CD4-positive, alpha-beta T cell (primary cell): ENCODE measurements at regions not wholly inside any gene's neighbourhood (a gene's known extent, or its start where the extent isn't known, plus 50 kb on each side); places are given as distances from the start of the nearest gene placed in this dataset.

ENCODE experiments used
- ATAC-seq: fragments of 200-7000 bp; cut with Tn5 transposase; one replicate; pipeline ENCODE4 v1.10.0; 2022; ENCODE audit warnings: mild to moderate bottlenecking; ENCODE audit not compliant: poor library complexity
- CTCF ChIA-PET: fragments of 350-600 bp; sonication (Branson Sonifier 250); formaldehyde crosslinking; loops from one replicate; lab custom pipeline; 2021; ENCODE audit warnings: antibody characterized with exemption, inconsistent platforms; lab: Charles Lee
- POLR2A ChIA-PET: fragments of 350-600 bp; sonication (Branson Sonifier 250); formaldehyde crosslinking; loops from one replicate; lab custom pipeline; 2021; ENCODE audit warnings: antibody characterized with exemption, inconsistent platforms; lab: Charles Lee
- DNase-seq, 14 experiments: peaks; one replicate each; pipeline ENCODE4 v3.0.0-alpha.2; 2013 to 2020; ENCODE audit warnings: mixed read lengths in 2 of 14
- H3K27ac ChIP-seq, 2 donors: one replicate each; pipeline versions ENCODE4 v1.5.1 to v1.7.0; 2013; ENCODE audit warnings: low read length in 2 of 2, low read depth in 1 of 2, mild to moderate bottlenecking in 1 of 2
- H3K27me3 ChIP-seq, 2 experiments: 1 replicate in 1 of 2; 2 replicates in 1 of 2; pipeline versions ENCODE4 v1.6.1 to v1.7.0; 2013; ENCODE audit warnings: low read length in 2 of 2, control low read depth in 1 of 2, mild to moderate bottlenecking in 1 of 2, moderate library complexity in 1 of 2; ENCODE audit not compliant: insufficient read depth in 2 of 2, control insufficient read depth in 1 of 2
- H3K36me3 ChIP-seq: one replicate; pipeline ENCODE4 v1.6.1; 2013; ENCODE audit warnings: low read length, control low read depth; ENCODE audit not compliant: insufficient read depth
- H3K4me1 ChIP-seq: one replicate; pipeline ENCODE4 v1.6.1; 2013; ENCODE audit warnings: low read length, control low read depth; ENCODE audit not compliant: insufficient read depth
- H3K4me3 ChIP-seq: one replicate; pipeline ENCODE4 v1.5.1; 2013; ENCODE audit warnings: mild to moderate bottlenecking, low read length, moderate library complexity
- H3K9me3 ChIP-seq, 2 experiments: 1 replicate in 1 of 2; 2 replicates in 1 of 2; pipeline versions ENCODE4 v1.6.1 to v1.7.0; 2013; ENCODE audit warnings: low read length in 2 of 2, mild to moderate bottlenecking in 2 of 2, control low read depth in 1 of 2, moderate library complexity in 1 of 2; ENCODE audit not compliant: control insufficient read depth in 1 of 2, insufficient read depth in 1 of 2
- H3K27ac Mint-ChIP-seq: one replicate; pipeline ENCODE4 v1.8.0; 2020; ENCODE audit warnings: mixed read lengths
- H3K27me3 Mint-ChIP-seq: one replicate; pipeline ENCODE4 v1.8.0; 2021; ENCODE audit warnings: mixed read lengths
- H3K36me3 Mint-ChIP-seq: one replicate; pipeline ENCODE4 v1.8.0; 2021; ENCODE audit warnings: low read depth, mixed read lengths
- H3K4me1 Mint-ChIP-seq: one replicate; pipeline ENCODE4 v1.8.0; 2021; ENCODE audit warnings: low read depth, mixed read lengths
- H3K4me3 Mint-ChIP-seq: one replicate; pipeline ENCODE4 v1.8.0; 2020; ENCODE audit warnings: mild to moderate bottlenecking, mixed read lengths
- H3K9me3 Mint-ChIP-seq: one replicate; pipeline ENCODE4 v1.8.0; 2020; ENCODE audit warnings: mixed read lengths
- CTCF ChIP-seq: fragments of 200-600 bp; IDR thresholded peaks from one replicate; pipeline ENCODE4 v1.8.0; 2022; ENCODE audit warnings: antibody characterized with exemption, mild to moderate bottlenecking
- intact Hi-C, 2 experiments: fragments of 100-400 bp; cut with DNase I in 1 of 2; cut with micrococcal nuclease in 1 of 2; formaldehyde crosslinking; loops; one replicate each; pipeline versions ENCODE4 v1.15.1 to v1.9.0; 2023 to 2025; cut with DNase I, micrococcal nuclease

DNA sequence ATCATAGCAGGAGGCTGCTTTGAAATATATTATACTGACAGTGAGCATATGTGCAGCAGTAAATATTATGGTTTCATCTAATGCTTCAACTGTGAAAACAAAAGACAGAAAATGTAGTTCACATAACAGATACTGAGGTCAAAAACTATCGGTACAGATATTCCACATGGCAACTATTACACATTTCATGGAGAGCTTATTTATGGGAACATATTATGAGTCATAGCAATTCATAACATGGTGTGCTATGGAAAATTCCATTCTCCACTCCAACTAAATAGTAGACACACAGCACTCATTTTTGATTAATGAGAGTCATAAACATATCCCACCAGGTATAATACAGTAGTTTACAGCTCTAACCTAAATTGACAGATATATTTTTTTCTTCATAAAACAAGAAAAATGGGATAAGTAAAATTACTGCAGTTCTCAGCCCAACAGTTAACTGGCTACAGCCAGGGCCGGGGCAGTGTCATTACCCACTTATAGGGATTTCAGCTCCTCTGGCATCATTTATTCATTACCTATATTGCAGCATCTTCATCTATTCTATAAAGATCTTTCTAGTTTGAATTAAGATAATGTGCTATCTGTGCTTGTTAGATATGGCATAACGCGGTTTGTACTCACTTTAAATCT, 475.6 kb upstream of the KLF6 start:
- no peaks in the 10 kb centered on the region for H3K27me3 Mint-ChIP-seq
- POLR2A ChIA-PET = no interaction called here
- Histone ChIP-seq H3K36me3 (no peaks in the 10 kb centered on the region), H3K27me3 (no peaks in the 10 kb centered on the region), H3K4me3 (no peak overlapping the region), H3K4me1 (no peaks in the 10 kb centered on the region), H3K27ac (no peak overlapping the region), H3K9me3 (no peaks in the 10 kb centered on the region)
- DNase-seq (no peak), ATAC-seq (no peak)
- no peaks in the 10 kb centered on the region for H3K4me1 Mint-ChIP-seq
- H3K36me3 Mint-ChIP-seq = no peaks in the 10 kb centered on the region
- H3K27ac Mint-ChIP-seq = no peak overlapping the region
- no peak overlapping the region for H3K4me3 Mint-ChIP-seq
- intact Hi-C loops = no loop called here
- H3K9me3 Mint-ChIP-seq = no peaks in the 10 kb centered on the region
- CTCF ChIA-PET = no interaction called here
- TF ChIP-seq CTCF = no peak

- TF ChIP-seq CTCF = no peak
- no peak overlapping the region for H3K27ac Mint-ChIP-seq
- Histone ChIP-seq H3K4me3 (no peak overlapping the region), H3K27ac (no peak overlapping the region), H3K36me3 (no peaks in the 10 kb centered on the region), H3K9me3 (peaks cover 0 to 3% of the 10 kb centered on the region in 2 experiments), H3K27me3 (no peaks in the 10 kb centered on the region), H3K4me1 (no peaks in the 10 kb centered on the region)
- POLR2A ChIA-PET = interaction anchor here (0.6 kb wide), 1 partner anchor 50 kb away, joined by 3 read pairs; no protein-coding TSS in a partner anchor
- intact Hi-C loops = no loop called here
- ATAC-seq (no peak), DNase-seq (no peak)
- no peaks in the 10 kb centered on the region for H3K27me3 Mint-ChIP-seq
- no peaks in the 10 kb centered on the region for H3K36me3 Mint-ChIP-seq
- no peak overlapping the region for H3K4me3 Mint-ChIP-seq
- H3K4me1 Mint-ChIP-seq = no peaks in the 10 kb centered on the region
- CTCF ChIA-PET = no interaction called here
- no peaks in the 10 kb centered on the region for H3K9me3 Mint-ChIP-seq
Measured at GRCh38 chr10:4257939-4258465, 473.0 kb upstream of the KLF6 start.

GRCh38 chr10:4256971-4257370, 472.0 kb upstream of the KLF6 start:
- no peak overlapping the region for H3K27ac Mint-ChIP-seq
- H3K4me1 Mint-ChIP-seq = no peaks in the 10 kb centered on the region
- no peak overlapping the region for H3K27ac ChIP-seq
- H3K9me3 Mint-ChIP-seq = no peaks in the 10 kb centered on the region
- no peaks in the 10 kb centered on the region for H3K4me1 ChIP-seq
- H3K36me3 ChIP-seq = no peaks in the 10 kb centered on the region
- CTCF ChIA-PET = no interaction called here
- intact Hi-C loops = no loop called here
- POLR2A ChIA-PET = no interaction called here
- no peak overlapping the region for H3K4me3 ChIP-seq
- no peaks in the 10 kb centered on the region for H3K36me3 Mint-ChIP-seq
- ATAC-seq = no peak
- DNase-seq = no peak
- H3K27me3 ChIP-seq = no peaks in the 10 kb centered on the region
- no peak for TF ChIP-seq CTCF
- H3K4me3 Mint-ChIP-seq = no peak overlapping the region
- no peaks in the 10 kb centered on the region for H3K27me3 Mint-ChIP-seq
- peaks cover 0 to 3% of the 10 kb centered on the region in 2 experiments for H3K9me3 ChIP-seq
